Astrocyte (in vitro differentiated cells and primary cell): ENCODE measurements at regions not wholly inside any gene's neighbourhood (a gene's known extent, or its start where the extent isn't known, plus 50 kb on each side); places are given as distances from the start of the nearest gene placed in this dataset.

ENCODE experiments used
- DNase-seq: peaks from one replicate; pipeline ENCODE4 v3.0.0-alpha.2; 2010; ENCODE audit warnings: low read depth
- FAIRE-seq: peaks from 2 replicates; lab custom pipeline; 2011; peaks lifted over from hg19 to GRCh38; lab: Jason Lieb, UNC
- H2AFZ ChIP-seq: 2 replicates; pipeline ENCODE4 v1.6.0; 2012; ENCODE audit warnings: low read depth, low read length, inconsistent platforms
- H3K27ac ChIP-seq: 2 replicates; pipeline ENCODE4 v1.5.1; 2011; ENCODE audit warnings: low read depth, low read length, inconsistent platforms
- H3K27me3 ChIP-seq: 2 replicates; pipeline ENCODE4 v1.6.0; 2011; ENCODE audit warnings: low read length, inconsistent platforms; ENCODE audit not compliant: insufficient read depth
- H3K36me3 ChIP-seq: 2 replicates; pipeline ENCODE4 v1.5.1; 2011; ENCODE audit warnings: low read length, inconsistent platforms; ENCODE audit not compliant: insufficient read depth
- H3K4me1 ChIP-seq: 2 replicates; pipeline ENCODE4 v1.5.1; 2011; ENCODE audit warnings: low read length, inconsistent platforms; ENCODE audit not compliant: insufficient read depth
- H3K4me2 ChIP-seq: 2 replicates; pipeline ENCODE4 v1.6.0; 2012; ENCODE audit warnings: low read length, inconsistent platforms
- H3K4me3 ChIP-seq: 2 replicates; pipeline ENCODE4 v1.5.1; 2011; ENCODE audit warnings: low read depth, mild to moderate bottlenecking, low read length, inconsistent platforms; ENCODE audit not compliant: insufficient read depth
- H3K79me2 ChIP-seq: 2 replicates; pipeline ENCODE4 v1.6.0; 2012; ENCODE audit warnings: mild to moderate bottlenecking, low read length, inconsistent platforms; ENCODE audit not compliant: insufficient read depth
- H3K9ac ChIP-seq: 2 replicates; pipeline ENCODE4 v1.6.0; 2012; ENCODE audit warnings: mild to moderate bottlenecking, low read length, inconsistent platforms
- H3K9me3 ChIP-seq: 2 replicates; pipeline ENCODE4 v1.5.1; 2012; ENCODE audit warnings: low read depth, mild to moderate bottlenecking, low read length, inconsistent platforms; ENCODE audit not compliant: insufficient read depth
- H4K20me1 ChIP-seq: 2 replicates; pipeline ENCODE4 v1.6.0; 2012; ENCODE audit warnings: low read length, inconsistent platforms; ENCODE audit not compliant: insufficient read depth
- H3K27ac Mint-ChIP-seq: one replicate; pipeline ENCODE4 v1.8.0; 2021; ENCODE audit warnings: mild to moderate bottlenecking, mixed read lengths; ENCODE audit not compliant: unreplicated experiment
- H3K27me3 Mint-ChIP-seq: one replicate; pipeline ENCODE4 v1.8.0; 2021; ENCODE audit warnings: low read depth, mixed read lengths; ENCODE audit not compliant: unreplicated experiment
- H3K36me3 Mint-ChIP-seq: one replicate; pipeline ENCODE4 v1.8.0; 2021; ENCODE audit warnings: low read depth, mixed read lengths; ENCODE audit not compliant: unreplicated experiment
- H3K4me1 Mint-ChIP-seq: one replicate; pipeline ENCODE4 v1.8.0; 2021; ENCODE audit warnings: low read depth, mixed read lengths; ENCODE audit not compliant: unreplicated experiment
- H3K4me3 Mint-ChIP-seq: one replicate; pipeline ENCODE4 v1.8.0; 2021; ENCODE audit warnings: mild to moderate bottlenecking, moderate library complexity, mixed read lengths; ENCODE audit not compliant: unreplicated experiment
- H3K9me3 Mint-ChIP-seq: one replicate; pipeline ENCODE4 v1.8.0; 2021; ENCODE audit warnings: mild to moderate bottlenecking, mixed read lengths; ENCODE audit not compliant: unreplicated experiment
- EZH2 ChIP-seq: IDR thresholded peaks from 2 replicates; pipeline ENCODE4 v1.6.1; 2012; ENCODE audit warnings: mild to moderate bottlenecking, low read length, inconsistent platforms; ENCODE audit not compliant: insufficient read depth
- TF ChIP-seq, protein P1 (sequence below): IDR thresholded peaks from 2 replicates; pipeline ENCODE4 v1.5.1; 2011; ENCODE audit warnings: low read depth, mild to moderate bottlenecking, inconsistent platforms, low read length, moderate library complexity; ENCODE audit not compliant: insufficient read depth

DNA sequence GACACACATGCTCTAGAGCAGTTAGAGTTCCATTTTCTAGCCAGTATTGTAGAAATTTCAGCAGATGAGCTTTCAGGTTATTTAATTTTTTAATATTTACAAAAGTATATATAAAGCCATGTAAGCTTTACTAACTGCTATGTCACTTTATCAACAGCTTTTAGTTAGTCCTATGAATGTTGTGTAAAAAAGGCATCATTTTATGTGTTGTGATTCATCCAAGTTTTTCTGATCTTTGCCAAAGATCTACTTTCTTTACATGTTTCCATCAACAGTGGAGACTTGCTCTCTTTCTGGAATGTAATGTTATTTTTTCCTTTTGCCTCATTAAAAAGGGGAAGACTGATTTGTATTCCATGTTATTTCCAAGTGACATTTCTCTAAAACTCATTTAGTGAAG lies 125.2 kb upstream of the TFPI start:
- Histone ChIP-seq H3K4me1 (no peaks in the 10 kb centered on the region), H2AFZ (no peak overlapping the region), H3K27ac (no peak overlapping the region), H3K27me3 (no peaks in the 10 kb centered on the region), H3K9me3 (no peaks in the 10 kb centered on the region), H4K20me1 (no peaks in the 10 kb centered on the region), H3K4me3 (no peak overlapping the region), H3K36me3 (no peaks in the 10 kb centered on the region), H3K4me2 (no peak overlapping the region), H3K79me2 (no peaks in the 10 kb centered on the region), H3K9ac (no peak overlapping the region)
- no peaks in the 10 kb centered on the region for H3K4me1 Mint-ChIP-seq
- H3K27ac Mint-ChIP-seq = no peak overlapping the region
- DNase-seq = no peak
- TF ChIP-seq, protein P1, sequence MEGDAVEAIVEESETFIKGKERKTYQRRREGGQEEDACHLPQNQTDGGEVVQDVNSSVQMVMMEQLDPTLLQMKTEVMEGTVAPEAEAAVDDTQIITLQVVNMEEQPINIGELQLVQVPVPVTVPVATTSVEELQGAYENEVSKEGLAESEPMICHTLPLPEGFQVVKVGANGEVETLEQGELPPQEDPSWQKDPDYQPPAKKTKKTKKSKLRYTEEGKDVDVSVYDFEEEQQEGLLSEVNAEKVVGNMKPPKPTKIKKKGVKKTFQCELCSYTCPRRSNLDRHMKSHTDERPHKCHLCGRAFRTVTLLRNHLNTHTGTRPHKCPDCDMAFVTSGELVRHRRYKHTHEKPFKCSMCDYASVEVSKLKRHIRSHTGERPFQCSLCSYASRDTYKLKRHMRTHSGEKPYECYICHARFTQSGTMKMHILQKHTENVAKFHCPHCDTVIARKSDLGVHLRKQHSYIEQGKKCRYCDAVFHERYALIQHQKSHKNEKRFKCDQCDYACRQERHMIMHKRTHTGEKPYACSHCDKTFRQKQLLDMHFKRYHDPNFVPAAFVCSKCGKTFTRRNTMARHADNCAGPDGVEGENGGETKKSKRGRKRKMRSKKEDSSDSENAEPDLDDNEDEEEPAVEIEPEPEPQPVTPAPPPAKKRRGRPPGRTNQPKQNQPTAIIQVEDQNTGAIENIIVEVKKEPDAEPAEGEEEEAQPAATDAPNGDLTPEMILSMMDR = no peak
- no peak for TF ChIP-seq EZH2
- no peak overlapping the region for H3K4me3 Mint-ChIP-seq
- no peak for FAIRE-seq
- no peaks in the 10 kb centered on the region for H3K36me3 Mint-ChIP-seq
- H3K27me3 Mint-ChIP-seq = no peaks in the 10 kb centered on the region
- no peaks in the 10 kb centered on the region for H3K9me3 Mint-ChIP-seq

DNA sequence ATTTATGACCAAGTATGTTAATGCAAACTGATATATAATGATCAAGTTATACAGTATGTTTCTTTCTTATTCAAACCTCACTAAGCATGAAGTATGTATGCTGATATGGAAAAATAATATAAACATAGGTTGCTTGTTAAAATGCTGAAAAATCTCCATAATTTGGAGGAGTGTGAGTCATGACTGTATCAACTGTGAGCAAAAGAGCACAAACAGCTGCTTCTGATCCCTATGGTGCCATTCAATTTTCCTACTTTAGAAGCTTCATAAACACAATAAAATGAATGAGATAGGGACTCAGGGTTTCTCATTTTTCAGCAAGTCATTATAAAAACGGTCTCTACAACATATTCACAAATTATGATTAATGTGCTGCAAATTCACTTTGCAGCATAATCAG lies 129.9 kb upstream of the TFPI start:
- no peaks in the 10 kb centered on the region for H3K79me2 ChIP-seq
- no peak overlapping the region for H2AFZ ChIP-seq
- Mint-ChIP-seq H3K4me3 (no peak overlapping the region), H3K4me1 (no peaks in the 10 kb centered on the region), H3K9me3 (no peaks in the 10 kb centered on the region), H3K27me3 (no peaks in the 10 kb centered on the region), H3K27ac (no peak overlapping the region), H3K36me3 (no peaks in the 10 kb centered on the region)
- no peak overlapping the region for H3K4me2 ChIP-seq
- H3K9me3 ChIP-seq = no peaks in the 10 kb centered on the region
- no peak for DNase-seq
- no peaks in the 10 kb centered on the region for H3K27me3 ChIP-seq
- H3K4me1 ChIP-seq = no peaks in the 10 kb centered on the region
- TF ChIP-seq, protein P1 = no peak
- no peak for TF ChIP-seq EZH2
- no peak overlapping the region for H3K9ac ChIP-seq
- H3K36me3 ChIP-seq = no peaks in the 10 kb centered on the region
- H3K4me3 ChIP-seq = no peak overlapping the region
- H4K20me1 ChIP-seq = no peaks in the 10 kb centered on the region
- no peak overlapping the region for H3K27ac ChIP-seq
- FAIRE-seq = no peak

DNA sequence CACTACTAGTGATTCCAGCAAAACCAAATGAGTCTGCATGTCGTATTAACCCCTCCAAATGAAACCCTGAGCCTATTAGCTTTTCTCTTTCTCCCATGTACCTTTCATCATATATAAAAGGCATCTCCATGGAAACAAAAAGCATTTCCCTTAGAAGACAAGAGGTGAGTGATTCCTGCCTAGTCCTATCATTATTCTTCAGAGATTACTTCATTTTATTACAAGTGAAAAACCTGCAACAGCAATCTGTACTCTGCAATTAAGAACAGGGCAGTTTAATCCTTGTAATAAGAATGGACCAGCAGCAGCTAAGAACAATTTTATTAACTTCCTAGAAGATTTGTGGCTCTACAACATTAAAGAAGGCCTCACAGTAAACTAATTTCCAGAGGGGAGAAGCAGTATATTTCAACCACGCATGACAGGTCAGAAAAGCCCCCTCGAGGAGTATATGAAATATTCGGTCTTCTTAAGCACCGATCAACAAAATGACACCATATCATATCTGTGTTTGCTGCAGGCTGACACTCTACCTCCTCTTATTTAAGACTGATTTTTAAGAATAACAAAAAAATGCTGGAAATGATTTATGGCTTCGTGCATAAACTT lies 132.3 kb upstream of the TFPI start:
- no peak overlapping the region for H3K27ac Mint-ChIP-seq
- Histone ChIP-seq H3K27ac (no peak overlapping the region), H3K4me2 (no peak overlapping the region), H3K9me3 (no peaks in the 10 kb centered on the region), H3K4me1 (no peaks in the 10 kb centered on the region), H3K27me3 (no peaks in the 10 kb centered on the region), H3K36me3 (no peaks in the 10 kb centered on the region), H3K79me2 (no peaks in the 10 kb centered on the region), H4K20me1 (no peaks in the 10 kb centered on the region), H2AFZ (no peak overlapping the region), H3K9ac (no peak overlapping the region), H3K4me3 (no peak overlapping the region)
- no peak for TF ChIP-seq EZH2
- TF ChIP-seq, protein P1 = no peak
- H3K36me3 Mint-ChIP-seq = no peaks in the 10 kb centered on the region
- H3K4me1 Mint-ChIP-seq = peaks cover 4% of the 10 kb centered on the region
- H3K4me3 Mint-ChIP-seq = no peak overlapping the region
- FAIRE-seq (no peak), DNase-seq (no peak)
- no peaks in the 10 kb centered on the region for H3K9me3 Mint-ChIP-seq
- H3K27me3 Mint-ChIP-seq = no peaks in the 10 kb centered on the region
